Spinal cord (tissue), 9 donors: ENCODE measurements at regions not wholly inside any gene's neighbourhood (a gene's known extent, or its start where the extent isn't known, plus 50 kb on each side); places are given as distances from the start of the nearest gene placed in this dataset.
A peak's percentile ranks its signal among the peaks of the same experiment; 100 is the strongest.
"Not testable (repeated sequence)": the region's sequence is repeated elsewhere in the genome, so short reads cannot be mapped to it uniquely, and the experiment has no call there.

ENCODE experiments used
- DNase-seq, 6 donors: peaks; one replicate each; pipeline versions ENCODE4 v3.0.0 to v3.0.0-alpha.2; 2013 to 2015; ENCODE audit warnings: low spot score in 6 of 6, low read depth in 4 of 6
- H3K27ac ChIP-seq: one replicate; pipeline ENCODE4 v1.5.1; 2013; ENCODE audit warnings: low read depth, low read length, control low read depth
- H3K27me3 ChIP-seq: one replicate; pipeline ENCODE4 v1.6.1; 2013; ENCODE audit warnings: low read length; ENCODE audit not compliant: control insufficient read depth, insufficient read depth
- H3K36me3 ChIP-seq: one replicate; pipeline ENCODE4 v1.6.1; 2013; ENCODE audit warnings: low read length; ENCODE audit not compliant: control insufficient read depth, insufficient read depth
- H3K4me1 ChIP-seq: one replicate; pipeline ENCODE4 v1.6.1; 2013; ENCODE audit warnings: low read length; ENCODE audit not compliant: control insufficient read depth, insufficient read depth
- H3K4me3 ChIP-seq: one replicate; pipeline ENCODE4 v1.5.1; 2013; ENCODE audit warnings: low read depth, low read length, control low read depth
- H3K9me3 ChIP-seq: one replicate; pipeline ENCODE4 v1.6.1; 2013; ENCODE audit warnings: low read length; ENCODE audit not compliant: control insufficient read depth, insufficient read depth
- WGBS: methylation state at CpG from one replicate; pipeline ENCODE4 v1.1.5; 2013; ENCODE audit warnings: missing lambda C conversion rate; ENCODE audit not compliant: insufficient coverage; 5-methylcytosine and 5-hydroxymethylcytosine counted together
- donor health status: healthy.

DNA sequence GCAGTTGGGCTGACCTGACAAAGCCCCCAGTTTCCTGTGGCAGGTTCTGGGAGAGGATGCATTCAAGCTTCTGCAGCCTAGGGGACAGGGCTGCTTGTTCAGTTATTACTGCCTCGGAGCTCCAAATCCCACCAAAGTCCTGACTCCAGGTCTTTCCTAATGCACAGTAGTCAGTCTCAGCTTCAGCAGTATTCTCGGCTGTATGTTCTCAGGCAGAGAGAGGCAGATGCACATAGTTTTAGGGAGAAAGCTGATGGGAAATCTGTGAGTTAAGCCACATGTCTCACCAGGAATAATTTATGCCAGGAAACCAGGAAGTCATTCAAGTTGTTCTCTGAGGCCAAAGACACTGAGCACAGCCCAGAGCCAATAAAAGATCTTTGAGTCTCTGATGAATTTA lies 75.3 kb upstream of the BLTP1 start:
- H3K4me1 ChIP-seq, DNase-seq, H3K27ac ChIP-seq, H3K36me3 ChIP-seq, H3K4me3 ChIP-seq, H3K9me3 ChIP-seq, H3K27me3 ChIP-seq: not testable (repeated sequence)
- no CpG with 5 or more reads among the region's 2 CpGs for WGBS

- Histone ChIP-seq H3K27ac (no peak overlapping the region), H3K4me3 (no peak overlapping the region), H3K36me3 (no peaks in the 10 kb centered on the region), H3K27me3 (no peaks in the 10 kb centered on the region), H3K4me1 (no peaks in the 10 kb centered on the region), H3K9me3 (no peaks in the 10 kb centered on the region)
- DNase-seq, result no peak
- no CpG with 5 or more reads among the region's 2 CpGs for WGBS
These were observed 78.5 kb upstream of the BLTP1 start for GRCh38 chr4:122073615-122074014.

GRCh38 chr4:122065915-122066314 lies 86.2 kb upstream of the BLTP1 start:
- Histone ChIP-seq H3K27ac (no peak overlapping the region), H3K4me3 (no peak overlapping the region), H3K36me3 (no peaks in the 10 kb centered on the region), H3K27me3 (no peaks in the 10 kb centered on the region), H3K9me3 (no peaks in the 10 kb centered on the region), H3K4me1 (no peaks in the 10 kb centered on the region)
- no CpG with 5 or more reads among the region's 6 CpGs for WGBS
- DNase-seq, result no peak

DNA sequence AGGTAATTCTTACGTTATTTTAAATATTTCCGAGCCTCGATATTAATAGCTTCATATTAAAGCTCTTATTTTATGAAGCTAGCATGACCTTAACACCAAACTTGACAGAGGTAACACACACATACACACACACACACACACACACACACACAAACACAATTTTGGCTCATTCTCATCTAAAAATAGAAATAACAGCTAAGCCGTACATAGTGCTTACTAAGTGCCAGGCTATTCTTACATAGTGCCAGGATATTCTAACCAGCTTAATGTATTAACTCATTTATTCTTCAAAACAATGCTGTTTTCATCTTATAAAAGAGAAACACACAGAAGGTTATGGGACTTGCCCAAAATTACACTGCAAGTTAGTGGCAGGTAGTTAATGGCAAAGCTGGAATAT lies 87.0 kb upstream of the BLTP1 start:
- H3K27me3 ChIP-seq, result no peaks in the 10 kb centered on the region
- no peaks in the 10 kb centered on the region for H3K36me3 ChIP-seq
- no CpG with 5 or more reads among the region's 4 CpGs for WGBS
- no peaks in the 10 kb centered on the region for H3K9me3 ChIP-seq
- no peaks in the 10 kb centered on the region for H3K4me1 ChIP-seq
- H3K4me3 ChIP-seq, result no peak overlapping the region
- DNase-seq, result no peak
- H3K27ac ChIP-seq, result no peak overlapping the region

GRCh38 chr4:122053186-122053585 lies 98.9 kb upstream of the BLTP1 start:
- Histone ChIP-seq H3K9me3 (no peaks in the 10 kb centered on the region), H3K36me3 (no peaks in the 10 kb centered on the region), H3K4me1 (no peaks in the 10 kb centered on the region), H3K4me3 (no peak overlapping the region), H3K27me3 (no peaks in the 10 kb centered on the region), H3K27ac (no peak overlapping the region)
- no CpG with 5 or more reads among the region's 4 CpGs for WGBS
- DNase-seq, result no peak

DNA sequence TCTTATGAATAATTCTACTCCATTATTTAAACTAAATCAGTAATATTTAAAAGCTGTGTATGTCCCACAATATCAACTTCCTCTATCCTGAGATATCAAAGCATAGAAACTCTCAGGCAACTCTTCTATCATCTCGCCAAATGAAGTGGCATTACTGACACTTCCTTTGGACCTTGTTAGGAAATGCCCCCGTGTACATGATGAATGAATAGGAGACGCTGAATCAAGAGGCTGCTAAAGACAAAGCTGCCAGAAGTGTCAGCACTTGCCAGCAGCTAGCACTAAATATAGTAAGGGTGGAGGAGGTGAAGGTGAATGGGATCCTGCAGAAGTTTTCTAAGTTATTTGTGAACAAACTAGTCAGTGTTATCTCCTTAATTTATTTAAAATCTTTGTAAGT lies 99.5 kb upstream of the BLTP1 start:
- H3K36me3 ChIP-seq, result no peaks in the 10 kb centered on the region
- no peak overlapping the region for H3K27ac ChIP-seq
- H3K9me3 ChIP-seq, result no peaks in the 10 kb centered on the region
- H3K4me1 ChIP-seq, result no peaks in the 10 kb centered on the region
- no peak overlapping the region for H3K4me3 ChIP-seq
- 25% methylated on average over 2 of the region's 3 CpGs for WGBS
- no peak for DNase-seq
- no peaks in the 10 kb centered on the region for H3K27me3 ChIP-seq

- WGBS, result no CpG with 5 or more reads among the region's 3 CpGs
These were observed 99.0 kb upstream of the TRPC3 start for GRCh38 chr4:122050841-122051240.

DNA sequence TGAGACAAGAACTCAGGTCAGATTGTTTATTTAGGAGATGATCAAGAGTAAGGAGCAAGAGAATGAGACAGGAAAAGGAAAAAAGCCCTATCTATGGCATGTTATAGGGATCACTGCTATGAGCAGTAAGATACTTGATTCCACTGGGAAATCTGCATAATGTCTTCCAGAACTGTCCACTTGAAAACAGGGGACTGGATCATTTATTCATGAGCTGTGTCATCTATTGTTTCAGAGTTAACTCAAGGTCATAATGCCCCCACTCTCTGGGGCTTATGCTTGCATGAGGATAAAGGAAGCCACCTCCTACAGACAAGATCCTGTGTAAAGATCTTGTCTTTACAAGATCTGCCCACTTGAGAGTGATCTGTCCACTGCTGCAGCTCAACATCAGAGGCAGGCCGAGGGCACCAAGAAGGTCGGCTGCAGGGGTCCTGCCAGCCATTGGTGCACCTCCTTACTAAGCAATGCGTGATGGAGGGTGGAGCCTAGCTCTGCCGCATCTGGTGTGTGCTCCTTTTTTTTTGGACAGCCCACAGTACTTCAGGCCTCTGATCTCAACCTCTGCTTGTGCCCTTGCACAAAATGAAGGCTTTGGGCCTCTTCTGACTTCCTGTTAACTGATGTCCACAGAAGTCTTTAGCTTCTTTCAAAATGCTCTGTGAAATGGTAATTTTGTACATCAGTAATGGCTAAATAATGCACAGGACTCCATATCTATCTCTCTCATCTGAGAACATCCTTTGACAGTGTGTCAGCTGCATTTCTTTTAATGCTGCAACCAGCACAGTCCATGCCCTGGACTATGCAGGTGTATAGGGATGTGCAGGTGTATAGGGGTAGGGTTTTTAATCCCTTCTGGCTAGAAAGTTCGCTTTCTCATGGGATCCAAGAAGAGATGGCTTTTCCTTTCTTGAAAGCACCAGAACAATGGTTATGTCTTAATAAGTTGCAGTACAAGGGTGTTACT lies 95.9 kb upstream of the TRPC3 start:
- H3K4me3 ChIP-seq, result no peak overlapping the region
- H3K36me3 ChIP-seq, result no peaks in the 10 kb centered on the region
- H3K9me3 ChIP-seq, result no peaks in the 10 kb centered on the region
- 94% methylated on average over 4 of the region's 5 CpGs for WGBS
- no peaks in the 10 kb centered on the region for H3K27me3 ChIP-seq
- no peaks in the 10 kb centered on the region for H3K4me1 ChIP-seq
- DNase-seq, result no peak
- H3K27ac ChIP-seq, result no peak overlapping the region

More at GRCh38 chr4:122050841-122051240, 99.0 kb upstream of the TRPC3 start:
- H3K36me3 ChIP-seq, result no peaks in the 10 kb centered on the region
- H3K27me3 ChIP-seq, result no peaks in the 10 kb centered on the region
- DNase-seq, result no peak
- no peak overlapping the region for H3K4me3 ChIP-seq
- no peaks in the 10 kb centered on the region for H3K9me3 ChIP-seq
- H3K4me1 ChIP-seq, result no peaks in the 10 kb centered on the region
- H3K27ac ChIP-seq, result no peak overlapping the region

GRCh38 chr4:122046255-122046654 lies 94.4 kb upstream of the TRPC3 start:
- no peaks in the 10 kb centered on the region for H3K4me1 ChIP-seq
- no peaks in the 10 kb centered on the region for H3K9me3 ChIP-seq
- no peak overlapping the region for H3K4me3 ChIP-seq
- H3K27ac ChIP-seq, result no peak overlapping the region
- no peak for DNase-seq
- H3K36me3 ChIP-seq, result no peaks in the 10 kb centered on the region
- no peaks in the 10 kb centered on the region for H3K27me3 ChIP-seq
- 100% methylated on average over 1 of the region's 2 CpGs for WGBS

GRCh38 chr4:122045533-122045932 lies 93.7 kb upstream of the TRPC3 start:
- no peak overlapping the region for H3K4me3 ChIP-seq
- no peaks in the 10 kb centered on the region for H3K27me3 ChIP-seq
- H3K27ac ChIP-seq, result no peak overlapping the region
- H3K4me1 ChIP-seq, result no peaks in the 10 kb centered on the region
- H3K9me3 ChIP-seq, result no peaks in the 10 kb centered on the region
- H3K36me3 ChIP-seq, result no peaks in the 10 kb centered on the region
- DNase-seq, result peak in 2 of 6 donors; percentile 56 to 64
